H1 (cell line): ENCODE measurements at regions not wholly inside any gene's neighbourhood (a gene's known extent, or its start where the extent isn't known, plus 50 kb on each side); places are given as distances from the start of the nearest gene placed in this dataset.

Experiments
- BACH1 ChIP-seq: IDR thresholded peaks from 2 replicates; pipeline ENCODE4 v1.6.1; 2012; ENCODE audit warnings: low read length, improper control_type of control experiment
- BCL11A ChIP-seq, 2 experiments: IDR thresholded peaks; one replicate each; pipeline ENCODE4 v1.6.1; 2011; ENCODE audit warnings: low read depth in 2 of 2, low read length in 2 of 2, mild to moderate bottlenecking in 2 of 2
- CBX8 ChIP-seq: fragments of 300-800, 300-1000 bp; sonication (generic); IDR thresholded peaks from 2 replicates; pipeline ENCODE4 v1.7.1; 2016; ENCODE audit warnings: low read depth, low read length, borderline replicate concordance

GRCh38 chr2:23293731-23294130 is 91.2 kb upstream of the KLHL29 start (continued):
- TF ChIP-seq BACH1 (no peak), CBX8 (no peak), BCL11A (IDR thresholded peaks at IDR 0.05; ENCODE audit: low read depth in 2 of 2, low read length in 2 of 2) (no peak)
